NK-92 treated with Interleukin-12 subunit alpha and Interleukin-12 subunit beta, amount 100 ng/mL, for 24 hours (cell line): ENCODE measurements at regions not wholly inside any gene's neighbourhood (a gene's known extent, or its start where the extent isn't known, plus 50 kb on each side); places are given as distances from the start of the nearest gene placed in this dataset.
"Not testable (repeated sequence)": the region's sequence is repeated elsewhere in the genome, so short reads cannot be mapped to it uniquely, and the experiment has no call there.

ENCODE experiments used
- DNase-seq: peaks from one replicate; lab custom pipeline; 2025; lab: John Stamatoyannopoulos, UW

DNA sequence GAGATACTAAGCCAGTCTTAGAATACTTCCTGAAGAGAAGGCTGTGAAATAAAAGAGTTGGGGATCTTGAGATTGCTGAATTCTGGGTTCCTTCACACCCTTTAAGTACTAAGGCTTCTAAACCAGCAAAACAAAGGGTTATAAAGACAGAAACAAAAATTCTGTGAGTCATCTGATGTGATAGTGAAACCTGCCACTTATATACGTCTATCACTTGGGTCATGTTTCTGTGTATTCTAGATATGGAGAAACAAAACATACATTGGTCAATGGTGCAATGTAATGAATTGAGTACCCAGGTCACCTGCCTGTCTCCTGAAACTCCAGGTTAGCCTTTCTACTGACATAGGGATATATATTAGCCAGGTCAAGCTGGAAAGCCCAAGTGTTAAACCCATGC, 319.3 kb upstream of the GRAMD2B start:
- no peak for DNase-seq

DNA sequence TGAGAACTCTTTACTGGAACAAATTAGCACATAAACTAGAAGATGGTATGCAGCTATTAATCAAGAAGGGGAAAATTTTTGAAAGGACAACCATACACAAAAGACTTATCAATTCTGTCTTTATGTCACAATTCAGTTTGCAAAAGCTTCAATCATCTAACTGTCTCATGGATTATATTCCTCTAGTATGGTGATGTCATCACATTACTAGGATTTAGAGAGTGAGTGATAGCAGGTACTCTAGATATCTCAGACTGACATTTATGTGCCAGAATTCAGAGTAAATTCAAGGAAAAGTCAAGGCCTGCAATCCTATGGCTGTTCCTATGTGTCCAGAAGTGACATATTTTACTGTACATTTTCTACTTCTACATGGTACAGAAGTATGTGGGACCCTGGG, 318.9 kb upstream of the GRAMD2B start:
- no peak for DNase-seq

- DNase-seq: no peak
Observed at GRCh38 chr5:126104951-126105350, 318.3 kb upstream of the GRAMD2B start.

DNA sequence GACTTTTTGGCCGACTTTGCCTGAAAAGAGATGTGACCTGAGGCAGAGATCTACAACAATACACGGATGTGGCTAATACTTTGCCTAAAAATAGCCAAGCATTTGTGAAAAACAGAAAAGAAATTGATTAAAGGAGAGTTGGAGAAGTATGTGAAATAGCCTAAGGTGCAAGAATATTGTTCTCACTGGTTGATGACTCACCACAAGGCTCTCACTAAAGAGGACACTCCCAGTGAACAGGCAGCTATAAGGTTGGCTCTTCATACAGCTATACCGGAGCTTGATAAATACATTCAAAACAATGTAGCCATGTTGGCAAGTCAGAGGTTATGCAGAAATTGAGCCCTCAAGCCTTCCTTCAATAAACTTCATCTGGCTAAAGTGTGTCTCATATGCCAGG, 317.2 kb upstream of the GRAMD2B start:
- no peak for DNase-seq

GRCh38 chr5:126107381-126107780, 315.8 kb upstream of the GRAMD2B start:
- DNase-seq: no peak

DNA sequence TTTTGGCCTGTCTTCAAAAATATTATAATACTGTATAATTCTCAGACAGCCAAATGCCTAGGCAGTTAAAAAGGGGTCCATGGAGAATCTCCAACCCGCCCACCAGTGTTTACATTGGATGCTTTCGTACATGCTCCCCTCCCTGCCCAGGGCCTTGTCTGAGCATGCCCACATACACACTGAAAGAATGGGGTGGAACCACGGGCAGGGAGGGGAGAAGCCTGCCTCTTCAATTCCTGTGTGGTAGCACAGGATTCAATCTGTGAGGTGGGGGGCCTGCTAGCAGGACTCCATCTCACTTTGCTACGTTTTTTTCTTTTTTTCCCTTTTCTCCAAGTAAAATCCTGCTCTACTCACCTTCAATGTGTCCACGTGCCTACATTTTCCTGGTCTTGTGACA, 314.7 kb upstream of the GRAMD2B start:
- no peak for DNase-seq

- DNase-seq: no peak
Observed at GRCh38 chr5:126115059-126115629, 308.1 kb upstream of the GRAMD2B start.

DNA sequence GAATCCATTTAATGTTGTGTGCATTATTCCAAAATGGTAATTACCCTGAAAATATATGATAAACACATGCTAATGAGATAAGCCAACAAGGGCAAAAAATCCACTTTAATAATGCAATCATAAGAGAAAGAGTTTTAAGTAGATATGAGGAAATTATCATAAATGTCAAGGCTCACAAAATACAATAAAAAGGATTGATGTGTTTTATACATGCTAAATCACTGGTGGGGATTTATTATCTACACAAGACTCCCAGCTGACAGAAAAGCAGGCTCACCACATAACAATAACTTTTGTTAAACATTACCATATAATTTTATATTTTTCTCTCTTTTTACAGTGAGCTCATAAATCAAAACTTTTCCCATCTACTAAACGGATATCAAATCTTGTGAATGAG, 306.2 kb upstream of the GRAMD2B start:
- DNase-seq: no peak

DNA sequence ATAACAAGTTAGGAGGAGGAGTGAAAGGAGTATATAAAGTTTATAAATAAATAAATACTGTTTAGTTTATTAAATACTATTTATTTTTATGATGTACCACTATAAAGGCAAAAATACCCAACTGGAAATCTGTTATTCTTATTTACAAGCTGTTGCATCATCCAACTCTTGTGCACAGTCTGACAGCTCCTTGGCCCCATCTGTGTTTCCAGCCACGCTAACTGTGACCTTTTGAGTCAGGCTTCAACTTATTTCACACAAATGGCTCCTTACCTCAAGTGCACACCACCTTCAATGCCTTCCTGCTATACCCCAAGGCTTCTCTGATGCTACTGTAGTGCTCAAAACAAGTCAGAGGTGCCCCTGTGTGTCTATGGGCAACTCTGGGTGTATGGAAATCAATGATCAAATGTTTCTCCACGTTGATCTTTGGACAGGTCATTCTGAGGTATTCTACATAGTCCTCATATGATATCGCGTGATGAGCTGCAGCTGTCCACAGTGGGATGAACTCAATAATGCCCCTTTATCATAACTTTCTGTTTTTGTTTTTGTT, 303.2 kb upstream of the GRAMD2B start:
- no peak for DNase-seq

- DNase-seq: no peak
Observed at GRCh38 chr5:126120939-126121338, 302.3 kb upstream of the GRAMD2B start.

DNA sequence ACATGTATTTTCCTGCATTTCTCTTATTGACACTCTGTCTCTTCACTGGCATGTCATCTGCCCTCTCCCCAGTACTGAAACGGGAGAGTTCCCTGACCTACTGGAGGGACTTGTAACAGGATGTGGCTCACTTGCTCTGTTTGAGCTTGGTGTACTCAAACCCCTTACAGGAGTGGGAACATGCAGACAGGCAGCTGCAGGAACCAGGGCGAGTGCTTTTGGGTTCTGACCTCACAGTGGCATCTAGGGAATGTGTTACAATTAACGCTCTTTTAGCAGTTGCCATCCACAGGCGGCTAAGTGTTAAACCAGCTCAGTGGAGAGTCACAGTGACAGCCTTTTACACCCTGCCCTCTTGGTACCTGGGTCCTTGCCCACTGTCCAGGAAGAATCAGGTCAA, 300.3 kb upstream of the GRAMD2B start:
- no peak for DNase-seq

DNA sequence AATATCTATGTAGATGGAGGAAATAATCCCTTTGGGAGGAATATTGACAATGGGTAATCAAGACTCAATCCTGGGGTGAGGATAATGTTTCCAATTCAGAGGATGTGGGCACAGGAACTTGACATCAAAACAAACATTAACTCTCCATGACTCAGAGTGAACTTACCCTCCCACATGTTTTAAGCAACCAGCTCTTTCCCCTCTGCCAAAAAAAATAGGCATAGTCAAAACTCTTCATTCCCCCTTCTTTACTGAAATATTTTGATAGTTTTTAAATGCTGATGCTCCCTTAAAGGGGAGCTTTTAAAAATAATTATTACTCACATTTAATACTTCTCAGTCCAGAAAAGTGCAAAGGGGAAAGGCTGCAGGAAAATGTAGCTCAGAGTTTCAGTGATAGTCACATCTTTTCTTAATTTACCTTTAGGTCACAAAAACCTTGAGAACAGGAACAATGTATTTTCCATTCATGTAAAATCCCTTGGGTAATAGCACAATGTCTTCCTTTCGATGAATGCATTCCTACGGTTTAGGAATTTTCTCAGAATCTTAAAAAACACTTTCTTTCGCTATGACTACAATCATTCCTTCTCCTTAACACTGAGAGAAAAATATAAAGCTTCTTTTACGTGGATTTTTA, 298.4 kb upstream of the GRAMD2B start:
- no peak for DNase-seq

DNA sequence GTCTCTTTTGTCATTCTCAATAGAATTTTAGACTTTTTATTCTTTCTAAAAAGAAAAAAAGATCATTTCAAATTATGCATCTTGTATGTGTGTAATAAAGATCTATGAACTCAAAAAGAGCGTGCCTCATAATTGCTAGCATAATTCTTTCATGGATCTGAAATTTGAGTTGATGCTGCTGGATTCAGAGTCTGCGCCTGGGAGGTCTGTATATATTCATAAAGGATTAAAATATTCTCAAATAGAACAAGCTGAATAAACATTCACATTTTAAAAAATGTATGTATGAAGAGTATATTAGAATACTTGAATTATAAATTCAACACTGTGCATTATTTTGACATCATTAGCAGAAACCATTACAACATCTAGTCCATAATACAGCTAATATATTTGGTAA, 297.8 kb upstream of the GRAMD2B start:
- no peak for DNase-seq

DNA sequence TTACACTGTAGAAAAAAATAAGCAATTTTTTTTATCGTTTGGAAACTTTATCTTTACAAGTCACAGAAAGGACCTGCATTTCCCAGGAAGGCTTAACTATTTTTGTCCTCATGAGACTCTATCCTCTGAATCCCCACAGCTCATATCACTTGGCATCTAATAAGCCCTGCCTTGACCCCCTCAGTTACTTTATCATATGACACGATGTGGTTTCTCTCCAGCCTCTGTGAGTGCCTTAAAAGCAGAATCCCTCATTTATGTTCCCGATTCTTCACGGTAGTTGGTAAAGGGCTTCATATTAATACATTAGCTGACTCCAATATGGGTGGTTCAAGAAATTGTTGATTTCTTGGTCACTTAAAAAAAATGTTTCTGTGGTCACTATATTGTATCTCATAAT, 296.6 kb upstream of the GRAMD2B start:
- DNase-seq: no peak

DNA sequence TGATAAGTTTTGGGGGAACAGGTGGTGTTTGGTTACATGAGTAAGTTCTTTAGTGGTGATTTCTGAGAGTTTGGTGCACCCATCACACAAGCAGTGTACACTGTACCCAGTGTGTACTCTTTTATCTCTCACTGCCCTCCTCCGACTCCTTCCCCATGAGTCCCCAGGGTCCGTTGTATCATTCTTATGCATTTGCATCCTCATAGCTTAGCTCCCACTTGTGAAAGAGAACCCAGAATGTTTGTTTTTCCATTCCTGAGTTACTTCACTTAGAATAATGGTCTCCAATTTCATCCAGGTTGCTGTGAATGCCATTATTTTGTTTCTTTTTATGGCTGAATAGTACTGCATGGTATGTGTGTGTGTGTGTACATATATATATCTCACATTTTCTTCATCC, 295.8 kb upstream of the GRAMD2B start:
- not testable (repeated sequence) for DNase-seq

DNA sequence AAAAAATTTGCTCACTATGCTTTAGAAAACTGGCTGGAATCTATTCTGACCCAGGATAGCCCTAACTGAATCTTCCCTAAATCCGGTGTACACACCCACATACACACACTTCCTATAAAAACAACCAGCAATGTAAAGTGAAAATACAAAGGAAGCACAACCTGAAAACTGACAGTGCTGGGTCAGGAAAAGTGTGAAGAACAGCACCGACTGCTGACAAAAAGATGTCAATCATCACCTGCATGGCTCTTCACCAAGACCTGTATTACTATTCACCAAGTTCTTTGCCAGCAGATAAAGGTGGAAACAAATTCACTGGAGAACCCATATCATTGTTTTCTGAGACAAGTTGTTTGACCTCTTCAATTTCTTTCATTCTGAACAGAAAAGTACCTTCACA, 293.8 kb upstream of the GRAMD2B start:
- DNase-seq: no peak

- no peak for DNase-seq
Observed at GRCh38 chr5:126133424-126133823, 289.8 kb upstream of the GRAMD2B start.

DNA sequence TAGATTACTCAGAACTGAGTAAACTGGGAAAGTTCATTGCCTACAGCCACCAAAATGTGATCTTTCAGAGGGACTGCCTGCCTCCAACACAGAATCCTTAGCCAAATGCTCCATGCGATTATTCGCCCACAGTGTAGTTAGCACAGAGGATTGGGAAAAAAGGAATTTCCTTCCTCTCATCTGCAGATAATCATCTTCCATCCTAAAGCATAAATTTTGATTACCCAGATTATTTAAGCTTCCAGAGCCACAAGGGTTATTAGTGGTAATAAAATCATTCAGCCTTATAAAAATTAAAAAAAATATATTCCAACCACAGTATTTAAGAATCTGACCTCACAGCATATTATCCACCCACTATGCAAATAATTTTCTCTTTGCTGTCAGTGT, 285.3 kb upstream of the GRAMD2B start:
- no peak for DNase-seq

GRCh38 chr5:126138281-126138931, 284.8 kb upstream of the GRAMD2B start:
- no peak for DNase-seq

- no peak for DNase-seq
Observed at GRCh38 chr5:126139086-126139485, 284.1 kb upstream of the GRAMD2B start.

DNA sequence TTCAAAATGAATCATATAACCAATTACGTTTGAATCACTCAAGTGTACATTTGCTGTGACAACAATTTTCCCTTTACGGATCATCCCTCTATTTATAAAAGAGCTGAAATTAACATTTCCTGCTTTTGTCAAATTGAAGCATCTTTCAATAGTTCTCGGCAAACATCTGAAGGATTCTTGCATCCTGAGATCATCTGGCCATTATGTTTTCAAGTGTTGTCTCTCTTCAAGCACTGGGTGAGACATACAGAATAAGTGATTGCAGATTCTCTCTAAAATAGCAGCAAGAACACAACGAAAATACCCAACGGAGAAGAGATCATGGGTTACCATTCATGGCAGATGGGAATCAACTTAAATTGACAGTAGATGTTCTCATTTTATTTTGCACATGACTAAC, 283.4 kb upstream of the GRAMD2B start:
- DNase-seq: no peak

- no peak for DNase-seq
Observed at GRCh38 chr5:126143622-126144021, 279.6 kb upstream of the GRAMD2B start.

DNA sequence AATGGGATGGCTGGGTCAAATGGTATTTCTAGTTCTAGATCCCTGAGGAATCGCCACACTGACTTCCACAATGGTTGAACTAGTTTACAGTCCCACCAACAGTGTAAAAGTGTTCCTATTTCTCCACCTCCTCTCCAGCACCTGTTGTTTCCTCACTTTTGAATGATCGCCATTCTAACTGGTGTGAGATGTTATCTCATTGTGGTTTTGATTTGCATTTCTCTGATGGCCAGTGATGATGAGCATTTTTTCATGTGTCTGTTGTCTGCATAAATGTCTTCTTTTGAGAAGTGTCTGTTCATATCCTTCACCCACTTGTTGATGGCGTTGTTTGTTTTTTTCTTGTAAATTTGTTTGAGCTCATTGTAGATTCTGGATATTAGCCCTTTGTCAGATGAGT, 272.9 kb upstream of the GRAMD2B start:
- DNase-seq: not testable (repeated sequence)

DNA sequence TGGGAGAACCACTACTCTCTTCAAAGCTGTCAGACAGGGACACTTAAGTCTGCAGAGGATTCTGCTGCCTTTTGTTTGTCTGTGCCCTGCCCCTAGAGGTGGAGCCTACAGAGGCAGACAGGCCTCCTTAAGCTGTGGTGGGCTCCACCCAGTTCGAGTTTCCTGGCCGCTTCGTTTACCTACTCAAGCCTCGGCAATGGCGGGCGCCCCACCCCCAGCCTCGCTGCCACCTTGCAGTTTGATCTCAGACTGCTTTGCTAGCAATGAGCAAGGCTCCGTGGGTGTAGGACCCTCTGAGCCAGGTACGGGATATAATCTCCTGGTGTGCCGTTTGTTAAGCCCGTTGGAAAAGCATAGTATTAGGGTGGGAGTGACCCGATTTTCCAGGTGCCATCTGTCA, 267.9 kb upstream of the GRAMD2B start:
- DNase-seq: not testable (repeated sequence)
